DOHH2 (cell line): ENCODE measurements at regions not wholly inside any gene's neighbourhood (a gene's known extent, or its start where the extent isn't known, plus 50 kb on each side); places are given as distances from the start of the nearest gene placed in this dataset.

Experiments
- EZH2phosphoT487 ChIP-seq: fragments of 200-600 bp; sonication (generic); IDR thresholded peaks from 2 replicates; pipeline ENCODE4 v1.6.1; 2017; ENCODE audit warnings: borderline replicate concordance, mild to moderate bottlenecking, antibody characterized with exemption, low read length, moderate library complexity, mixed read lengths
- TF ChIP-seq, protein P1 (sequence below): fragments of 200-600 bp; sonication (generic); IDR thresholded peaks from one replicate; pipeline ENCODE4 v1.5.1; 2014; ENCODE audit warnings: antibody characterized with exemption, mild to moderate bottlenecking, low read depth, low read length; ENCODE audit not compliant: poor library complexity, severe bottlenecking

DNA sequence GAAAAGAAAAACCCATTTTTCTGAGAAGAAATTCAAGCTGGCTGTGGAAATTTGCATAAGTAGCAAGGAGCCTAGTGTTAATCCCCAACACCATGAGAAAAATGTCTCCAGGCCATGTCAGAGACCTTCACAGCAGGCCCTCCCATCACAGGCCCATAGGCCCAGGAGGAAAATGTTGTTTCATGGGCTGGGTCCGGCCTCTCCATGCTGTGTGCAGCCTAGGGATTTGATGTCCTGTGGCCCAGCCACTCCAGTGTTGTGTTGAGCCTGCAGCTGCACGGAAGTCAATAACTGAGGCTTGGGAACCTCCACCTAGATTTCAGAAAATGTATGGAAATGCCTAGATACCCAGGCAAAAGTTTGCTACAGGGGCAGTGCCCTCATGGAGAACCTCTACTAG lies 432.2 kb downstream of the IPO8 start:
- TF ChIP-seq, protein P1, sequence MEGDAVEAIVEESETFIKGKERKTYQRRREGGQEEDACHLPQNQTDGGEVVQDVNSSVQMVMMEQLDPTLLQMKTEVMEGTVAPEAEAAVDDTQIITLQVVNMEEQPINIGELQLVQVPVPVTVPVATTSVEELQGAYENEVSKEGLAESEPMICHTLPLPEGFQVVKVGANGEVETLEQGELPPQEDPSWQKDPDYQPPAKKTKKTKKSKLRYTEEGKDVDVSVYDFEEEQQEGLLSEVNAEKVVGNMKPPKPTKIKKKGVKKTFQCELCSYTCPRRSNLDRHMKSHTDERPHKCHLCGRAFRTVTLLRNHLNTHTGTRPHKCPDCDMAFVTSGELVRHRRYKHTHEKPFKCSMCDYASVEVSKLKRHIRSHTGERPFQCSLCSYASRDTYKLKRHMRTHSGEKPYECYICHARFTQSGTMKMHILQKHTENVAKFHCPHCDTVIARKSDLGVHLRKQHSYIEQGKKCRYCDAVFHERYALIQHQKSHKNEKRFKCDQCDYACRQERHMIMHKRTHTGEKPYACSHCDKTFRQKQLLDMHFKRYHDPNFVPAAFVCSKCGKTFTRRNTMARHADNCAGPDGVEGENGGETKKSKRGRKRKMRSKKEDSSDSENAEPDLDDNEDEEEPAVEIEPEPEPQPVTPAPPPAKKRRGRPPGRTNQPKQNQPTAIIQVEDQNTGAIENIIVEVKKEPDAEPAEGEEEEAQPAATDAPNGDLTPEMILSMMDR = no peak
- TF ChIP-seq EZH2phosphoT487 = no peak
